GM12892 (cell line): ENCODE measurements at regions not wholly inside any gene's neighbourhood (a gene's known extent, or its start where the extent isn't known, plus 50 kb on each side); places are given as distances from the start of the nearest gene placed in this dataset.

Source experiments
- POLR2A ChIP-seq: IDR thresholded peaks from 2 replicates; pipeline ENCODE4 v1.6.1; 2011; ENCODE audit warnings: low read depth, low read length, control low read depth
- POLR2AphosphoS5 ChIP-seq: IDR thresholded peaks from 2 replicates; pipeline ENCODE4 v1.6.1; 2011; ENCODE audit warnings: low read depth, low read length, control low read depth
- TAF1 ChIP-seq: IDR thresholded peaks from 2 replicates; pipeline ENCODE4 v1.6.1; 2011; ENCODE audit warnings: low read depth, mild to moderate bottlenecking, control low read depth, low read length, borderline replicate concordance

GRCh38 chr2:124983595-124983994, 958.5 kb downstream of the CNTNAP5 start:
- TF ChIP-seq POLR2AphosphoS5 (no peak), POLR2A (no peak), TAF1 (no peak)
